ENCODE measurements at regions not wholly inside any gene's neighbourhood (a gene's known extent, or its start where the extent isn't known, plus 50 kb on each side); places are given as distances from the start of the nearest gene placed in this dataset.
"Not testable (repeated sequence)": the region's sequence is repeated elsewhere in the genome, so short reads cannot be mapped to it uniquely, and the experiment has no call there.

DNA sequence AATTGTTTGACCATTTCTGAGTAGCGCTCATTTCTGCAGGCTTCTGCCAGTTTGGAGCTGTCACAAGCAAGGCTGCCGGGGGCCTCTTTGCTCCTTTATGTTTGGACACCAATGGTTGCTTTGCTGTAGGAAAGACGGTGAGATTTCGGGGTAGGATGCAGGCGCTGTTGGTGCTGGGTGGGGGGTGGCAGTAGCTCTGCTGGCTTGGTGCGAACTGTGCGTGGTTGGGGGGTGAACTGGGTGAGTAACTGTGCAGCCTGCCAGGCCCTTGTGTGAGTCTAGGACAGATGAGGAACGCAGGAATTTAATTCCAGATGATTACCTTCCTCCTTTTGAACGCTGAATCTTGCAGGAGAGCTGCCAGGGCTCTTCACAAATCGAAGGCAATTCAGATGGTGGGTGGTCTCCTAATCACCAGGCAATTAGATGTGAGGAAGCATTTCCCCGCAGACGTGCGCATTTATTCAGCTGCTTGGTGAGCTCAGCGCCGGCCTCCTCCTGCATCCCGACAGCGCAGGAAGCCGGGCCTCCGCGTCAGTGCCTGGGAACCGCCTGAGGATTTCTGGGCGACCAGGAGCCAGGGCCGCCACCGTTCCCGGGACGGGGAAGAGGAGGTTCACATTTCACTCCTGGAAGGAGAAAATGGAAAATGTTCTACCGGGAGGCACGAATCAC is 154.4 kb downstream of the FOXL1 start:
- Histone ChIP-seq H3K4me1 (ENCODE audit: control insufficient read depth in 3 of 3, insufficient read depth in 2 of 3, low read depth in 1 of 3, low read length in 2 of 3) (no peaks in the 10 kb centered on the region), H3K9me3 (ENCODE audit: control insufficient read depth in 2 of 2, insufficient read depth in 1 of 2, low read depth in 1 of 2, low read length in 1 of 2) (no peaks in the 10 kb centered on the region), H3K4me3 (ENCODE audit: low read depth in 1 of 3, low read length in 3 of 3) (no peak overlapping the region), H3K27me3 (ENCODE audit: control insufficient read depth in 3 of 3, insufficient read depth in 3 of 3, low read length in 3 of 3) (peaks cover 0 to 55% (median 16%) of the 10 kb centered on the region in 3 donors), H3K27ac (ENCODE audit: low read depth in 1 of 3, low read length in 2 of 3) (no peak overlapping the region), H3K36me3 (ENCODE audit: control insufficient read depth in 3 of 3, insufficient read depth in 2 of 3, low read depth in 1 of 3, low read length in 3 of 3) (no peaks in the 10 kb centered on the region)
- FAIRE-seq, result no peak
- WGBS, 3 donors, result 29 to 38% (median 33%) methylated on average over 27 to 28 of the region's 28 CpGs
- no peak for DNase-seq

GRCh38 chr16:86733546-86734254 is 155.4 kb downstream of the FOXL1 start:
- no peaks in the 10 kb centered on the region for H3K4me1 ChIP-seq (ENCODE audit: control insufficient read depth in 3 of 3, insufficient read depth in 2 of 3, low read depth in 1 of 3, low read length in 2 of 3)
- 56 to 60% (median 57%) methylated on average over 27 of the region's 27 CpGs for WGBS, 3 donors
- H3K27me3 ChIP-seq (ENCODE audit: control insufficient read depth in 3 of 3, insufficient read depth in 3 of 3, low read length in 3 of 3), result peaks cover 0 to 49% (median 16%) of the 10 kb centered on the region in 3 donors
- DNase-seq (no peak), FAIRE-seq (no peak)
- no peaks in the 10 kb centered on the region for H3K36me3 ChIP-seq (ENCODE audit: control insufficient read depth in 3 of 3, insufficient read depth in 2 of 3, low read depth in 1 of 3, low read length in 3 of 3)
- no peak overlapping the region for H3K4me3 ChIP-seq (ENCODE audit: low read depth in 1 of 3, low read length in 3 of 3)
- H3K9me3 ChIP-seq (ENCODE audit: control insufficient read depth in 2 of 2, insufficient read depth in 1 of 2, low read depth in 1 of 2, low read length in 1 of 2), result no peaks in the 10 kb centered on the region
- H3K27ac ChIP-seq (ENCODE audit: low read depth in 1 of 3, low read length in 2 of 3), result no peak overlapping the region

- Histone ChIP-seq H3K4me1 (ENCODE audit: control insufficient read depth in 3 of 3, insufficient read depth in 2 of 3, low read depth in 1 of 3, low read length in 2 of 3) (no peaks in the 10 kb centered on the region), H3K27me3 (ENCODE audit: control insufficient read depth in 3 of 3, insufficient read depth in 3 of 3, low read length in 3 of 3) (peaks cover 0 to 45% (median 16%) of the 10 kb centered on the region in 3 donors), H3K4me3 (ENCODE audit: low read depth in 1 of 3, low read length in 3 of 3) (no peak overlapping the region), H3K27ac (ENCODE audit: low read depth in 1 of 3, low read length in 2 of 3) (no peak overlapping the region), H3K36me3 (ENCODE audit: control insufficient read depth in 3 of 3, insufficient read depth in 2 of 3, low read depth in 1 of 3, low read length in 3 of 3) (no peaks in the 10 kb centered on the region), H3K9me3 (ENCODE audit: control insufficient read depth in 2 of 2, insufficient read depth in 1 of 2, low read depth in 1 of 2, low read length in 1 of 2) (no peaks in the 10 kb centered on the region)
- FAIRE-seq (no peak), DNase-seq (no peak)
- WGBS, 3 donors, result 60 to 65% (median 60%) methylated on average over 24 of the region's 24 CpGs
Observed at GRCh38 chr16:86734543-86735460, 156.5 kb downstream of the FOXL1 start.

GRCh38 chr16:86735727-86736126 is 157.4 kb downstream of the FOXL1 start:
- H3K27me3 ChIP-seq (ENCODE audit: control insufficient read depth in 3 of 3, insufficient read depth in 3 of 3, low read length in 3 of 3), result peaks cover 0 to 43% (median 16%) of the 10 kb centered on the region in 3 donors
- H3K36me3 ChIP-seq (ENCODE audit: control insufficient read depth in 3 of 3, insufficient read depth in 2 of 3, low read depth in 1 of 3, low read length in 3 of 3), result no peaks in the 10 kb centered on the region
- H3K27ac ChIP-seq (ENCODE audit: low read depth in 1 of 3, low read length in 2 of 3), result no peak overlapping the region
- no peak overlapping the region for H3K4me3 ChIP-seq (ENCODE audit: low read depth in 1 of 3, low read length in 3 of 3)
- H3K4me1 ChIP-seq (ENCODE audit: control insufficient read depth in 3 of 3, insufficient read depth in 2 of 3, low read depth in 1 of 3, low read length in 2 of 3), result no peaks in the 10 kb centered on the region
- DNase-seq, result no peak
- FAIRE-seq, result no peak
- H3K9me3 ChIP-seq (ENCODE audit: control insufficient read depth in 2 of 2, insufficient read depth in 1 of 2, low read depth in 1 of 2, low read length in 1 of 2), result no peaks in the 10 kb centered on the region
- WGBS, 3 donors, result 57 to 59% (median 58%) methylated on average over 2 of the region's 2 CpGs

DNA sequence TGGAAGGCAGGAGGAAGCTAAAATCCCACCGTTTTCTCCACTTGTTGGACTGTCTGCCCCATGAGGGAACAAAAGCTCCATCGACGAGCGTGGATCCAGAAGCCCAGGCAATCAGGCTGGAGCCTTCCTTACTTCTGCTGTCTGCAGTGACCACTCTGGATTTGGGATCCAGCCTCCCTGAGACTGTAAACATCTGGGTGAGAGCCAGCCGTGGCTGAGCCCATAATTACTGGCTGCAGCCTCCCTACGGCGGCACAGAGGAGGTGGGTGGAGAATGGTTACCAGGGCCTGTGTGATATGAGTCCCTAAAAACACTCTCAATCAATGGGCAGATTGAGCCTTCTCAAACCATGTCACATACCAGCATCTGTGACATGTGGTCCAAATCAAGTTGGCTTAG is 158.2 kb downstream of the FOXL1 start:
- FAIRE-seq (no peak), DNase-seq (no peak)
- Histone ChIP-seq H3K4me3 (ENCODE audit: low read depth in 1 of 3, low read length in 3 of 3) (no peak overlapping the region), H3K27me3 (ENCODE audit: control insufficient read depth in 3 of 3, insufficient read depth in 3 of 3, low read length in 3 of 3) (peaks cover 0 to 42% (median 11%) of the 10 kb centered on the region in 3 donors), H3K9me3 (ENCODE audit: control insufficient read depth in 2 of 2, insufficient read depth in 1 of 2, low read depth in 1 of 2, low read length in 1 of 2) (no peaks in the 10 kb centered on the region), H3K27ac (ENCODE audit: low read depth in 1 of 3, low read length in 2 of 3) (no peak overlapping the region), H3K36me3 (ENCODE audit: control insufficient read depth in 3 of 3, insufficient read depth in 2 of 3, low read depth in 1 of 3, low read length in 3 of 3) (no peaks in the 10 kb centered on the region), H3K4me1 (ENCODE audit: control insufficient read depth in 3 of 3, insufficient read depth in 2 of 3, low read depth in 1 of 3, low read length in 2 of 3) (no peaks in the 10 kb centered on the region)
- 72 to 89% (median 87%) methylated on average over 7 of the region's 7 CpGs for WGBS, 3 donors

GRCh38 chr16:86737083-86737482 is 158.7 kb downstream of the FOXL1 start:
- DNase-seq (no peak), FAIRE-seq (no peak)
- 68 to 83% (median 72%) methylated on average over 7 of the region's 7 CpGs for WGBS, 3 donors
- no peaks in the 10 kb centered on the region for H3K9me3 ChIP-seq (ENCODE audit: control insufficient read depth in 2 of 2, insufficient read depth in 1 of 2, low read depth in 1 of 2, low read length in 1 of 2)
- no peak overlapping the region for H3K4me3 ChIP-seq (ENCODE audit: low read depth in 1 of 3, low read length in 3 of 3)
- H3K4me1 ChIP-seq (ENCODE audit: control insufficient read depth in 3 of 3, insufficient read depth in 2 of 3, low read depth in 1 of 3, low read length in 2 of 3), result no peaks in the 10 kb centered on the region
- H3K36me3 ChIP-seq (ENCODE audit: control insufficient read depth in 3 of 3, insufficient read depth in 2 of 3, low read depth in 1 of 3, low read length in 3 of 3), result no peaks in the 10 kb centered on the region
- no peak overlapping the region for H3K27ac ChIP-seq (ENCODE audit: low read depth in 1 of 3, low read length in 2 of 3)
- H3K27me3 ChIP-seq (ENCODE audit: control insufficient read depth in 3 of 3, insufficient read depth in 3 of 3, low read length in 3 of 3), result peaks cover 0 to 42% (median 7%) of the 10 kb centered on the region in 3 donors

GRCh38 chr16:86738322-86738721 is 160.0 kb downstream of the FOXL1 start:
- not testable (repeated sequence) for H3K9me3 ChIP-seq (ENCODE audit: control insufficient read depth in 2 of 2, insufficient read depth in 1 of 2, low read depth in 1 of 2, low read length in 1 of 2); H3K36me3 ChIP-seq (ENCODE audit: control insufficient read depth in 3 of 3, insufficient read depth in 2 of 3, low read depth in 1 of 3, low read length in 3 of 3); H3K4me3 ChIP-seq (ENCODE audit: low read depth in 1 of 3, low read length in 3 of 3); FAIRE-seq; DNase-seq; H3K27ac ChIP-seq (ENCODE audit: low read depth in 1 of 3, low read length in 2 of 3); H3K4me1 ChIP-seq (ENCODE audit: control insufficient read depth in 3 of 3, insufficient read depth in 2 of 3, low read depth in 1 of 3, low read length in 2 of 3)
- peaks cover 0 to 30% (median 0%) of the 10 kb centered on the region in 3 donors for H3K27me3 ChIP-seq (ENCODE audit: control insufficient read depth in 3 of 3, insufficient read depth in 3 of 3, low read length in 3 of 3)
- WGBS, 3 donors, result 92 to 96% (median 93%) methylated on average over 23 to 35 of the region's 35 CpGs

DNA sequence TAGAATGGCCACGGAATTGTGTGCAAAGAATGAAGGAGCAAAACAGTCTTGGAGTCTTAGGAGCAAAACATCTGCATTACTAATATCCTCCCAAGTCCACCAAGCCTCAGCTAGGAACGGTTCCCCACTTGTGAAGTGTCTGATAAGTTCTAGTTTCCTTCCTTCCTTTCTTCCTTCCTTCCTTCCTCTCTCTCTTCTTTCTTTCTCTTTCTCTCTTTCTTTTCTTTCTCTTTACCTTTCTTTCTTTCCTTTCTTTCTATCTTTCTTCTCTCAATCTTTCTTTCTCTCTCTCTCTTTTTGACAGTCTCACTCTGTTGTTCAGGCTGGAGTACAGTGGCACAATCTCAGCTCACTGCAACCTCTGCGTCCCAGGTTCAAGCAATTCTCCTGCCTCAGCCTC is 160.8 kb downstream of the FOXL1 start:
- H3K36me3 ChIP-seq (ENCODE audit: control insufficient read depth in 3 of 3, insufficient read depth in 2 of 3, low read depth in 1 of 3, low read length in 3 of 3), result no peaks in the 10 kb centered on the region
- no peaks in the 10 kb centered on the region for H3K4me1 ChIP-seq (ENCODE audit: control insufficient read depth in 3 of 3, insufficient read depth in 2 of 3, low read depth in 1 of 3, low read length in 2 of 3)
- no peaks in the 10 kb centered on the region for H3K9me3 ChIP-seq (ENCODE audit: control insufficient read depth in 2 of 2, insufficient read depth in 1 of 2, low read depth in 1 of 2, low read length in 1 of 2)
- no peak overlapping the region for H3K4me3 ChIP-seq (ENCODE audit: low read depth in 1 of 3, low read length in 3 of 3)
- no peak for DNase-seq
- FAIRE-seq, result no peak
- H3K27ac ChIP-seq (ENCODE audit: low read depth in 1 of 3, low read length in 2 of 3), result no peak overlapping the region
- H3K27me3 ChIP-seq (ENCODE audit: control insufficient read depth in 3 of 3, insufficient read depth in 3 of 3, low read length in 3 of 3), result peaks cover 0 to 23% (median 0%) of the 10 kb centered on the region in 3 donors
- WGBS, 3 donors, result 73 to 77% (median 77%) methylated on average over 3 of the region's 3 CpGs

All from small intestine (tissue), 7 donors.